Tibial nerve (tissue), 4 donors: ENCODE measurements at regions not wholly inside any gene's neighbourhood (a gene's known extent, or its start where the extent isn't known, plus 50 kb on each side); places are given as distances from the start of the nearest gene placed in this dataset.

Experiments used
- DNase-seq, 2 donors: peaks; one replicate each; pipeline ENCODE4 v3.0.0-alpha.2; 2019; ENCODE audit warnings: low spot score in 2 of 2
- H3K27ac ChIP-seq, 4 donors: fragments of 200-600 bp; sonication (generic) in 3 of 4; one replicate each; pipeline ENCODE4 v1.5.1; 2017 to 2019; ENCODE audit warnings: mild to moderate bottlenecking in 1 of 4
- H3K27me3 ChIP-seq, 2 donors: fragments of 200-600 bp; sonication (generic) in 1 of 2; one replicate each; pipeline versions ENCODE4 v1.5.1 to v1.6.0; 2017 to 2019
- H3K36me3 ChIP-seq, 3 donors: fragments of 200-600 bp; sonication (generic); one replicate each; pipeline ENCODE4 v1.5.1; 2018 to 2019
- H3K4me1 ChIP-seq, 4 donors: fragments of 200-600 bp; sonication (generic) in 3 of 4; one replicate each; pipeline ENCODE4 v1.5.1; 2017 to 2019
- H3K4me3 ChIP-seq, 4 donors: fragments of 200-600 bp; sonication (generic) in 3 of 4; one replicate each; pipeline ENCODE4 v1.5.1; 2017 to 2019; ENCODE audit warnings: mild to moderate bottlenecking in 1 of 4, moderate library complexity in 1 of 4
- H3K9me3 ChIP-seq, 4 donors: fragments of 200-600 bp; sonication (generic) in 3 of 4; one replicate each; pipeline ENCODE4 v1.5.1; 2017 to 2019
- EP300 ChIP-seq, 2 donors: sonication (generic); formaldehyde crosslinking; IDR thresholded peaks; one replicate each; pipeline ENCODE4 v1.6.1; 2017; ENCODE audit warnings: antibody characterized with exemption in 2 of 2, mild to moderate bottlenecking in 1 of 2
- POLR2A ChIP-seq, 2 donors: fragments of 450-650 bp; IDR thresholded peaks; one replicate each; pipeline ENCODE4 v1.6.1; 2017; ENCODE audit warnings: antibody characterized with exemption in 2 of 2, mild to moderate bottlenecking in 2 of 2, moderate library complexity in 2 of 2
- WGBS, 2 donors: methylation state at CpG; one replicate each; pipeline ENCODE4 v1.1.5; 2018; 5-methylcytosine and 5-hydroxymethylcytosine counted together
- TF ChIP-seq, protein P1 (sequence below), 5 experiments: fragments of 200-600 bp in 3 of 5; fragments of 450-650 bp in 2 of 5; sonication (generic) in 3 of 5; IDR thresholded peaks; one replicate each; pipeline ENCODE4 v1.5.1; 2016 to 2019; ENCODE audit warnings: antibody characterized with exemption in 5 of 5, mild to moderate bottlenecking in 3 of 5, moderate library complexity in 2 of 5

DNA sequence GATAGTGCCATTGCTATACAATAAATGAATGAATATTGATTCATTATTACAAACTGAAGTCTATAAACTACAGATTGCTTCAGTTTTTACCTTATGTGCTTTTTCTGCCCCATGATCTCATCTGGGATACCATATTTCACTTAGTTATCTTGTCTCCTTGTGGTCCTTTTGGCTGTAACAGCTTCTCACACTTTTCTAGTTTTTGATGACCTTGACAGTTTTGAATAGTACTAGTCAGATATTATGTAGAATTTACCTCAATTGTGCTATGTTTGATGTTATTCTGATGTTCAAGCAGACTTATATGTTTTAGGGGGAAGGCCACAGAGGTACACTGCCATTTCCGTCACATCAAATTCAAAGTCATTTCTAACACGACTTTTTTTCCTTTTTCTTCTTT is 2364.3 kb upstream of the ACO1 start:
- no peak for TF ChIP-seq EP300 (IDR thresholded peaks at IDR 0.05)
- TF ChIP-seq, protein P1, sequence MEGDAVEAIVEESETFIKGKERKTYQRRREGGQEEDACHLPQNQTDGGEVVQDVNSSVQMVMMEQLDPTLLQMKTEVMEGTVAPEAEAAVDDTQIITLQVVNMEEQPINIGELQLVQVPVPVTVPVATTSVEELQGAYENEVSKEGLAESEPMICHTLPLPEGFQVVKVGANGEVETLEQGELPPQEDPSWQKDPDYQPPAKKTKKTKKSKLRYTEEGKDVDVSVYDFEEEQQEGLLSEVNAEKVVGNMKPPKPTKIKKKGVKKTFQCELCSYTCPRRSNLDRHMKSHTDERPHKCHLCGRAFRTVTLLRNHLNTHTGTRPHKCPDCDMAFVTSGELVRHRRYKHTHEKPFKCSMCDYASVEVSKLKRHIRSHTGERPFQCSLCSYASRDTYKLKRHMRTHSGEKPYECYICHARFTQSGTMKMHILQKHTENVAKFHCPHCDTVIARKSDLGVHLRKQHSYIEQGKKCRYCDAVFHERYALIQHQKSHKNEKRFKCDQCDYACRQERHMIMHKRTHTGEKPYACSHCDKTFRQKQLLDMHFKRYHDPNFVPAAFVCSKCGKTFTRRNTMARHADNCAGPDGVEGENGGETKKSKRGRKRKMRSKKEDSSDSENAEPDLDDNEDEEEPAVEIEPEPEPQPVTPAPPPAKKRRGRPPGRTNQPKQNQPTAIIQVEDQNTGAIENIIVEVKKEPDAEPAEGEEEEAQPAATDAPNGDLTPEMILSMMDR (IDR thresholded peaks at IDR 0.05): no peak
- no peak for TF ChIP-seq POLR2A (IDR thresholded peaks at IDR 0.05)
- Histone ChIP-seq H3K9me3 (no peaks in the 10 kb centered on the region), H3K27me3 (no peaks in the 10 kb centered on the region), H3K27ac (no peak overlapping the region), H3K36me3 (no peaks in the 10 kb centered on the region), H3K4me3 (no peak overlapping the region), H3K4me1 (no peaks in the 10 kb centered on the region)
- no peak for DNase-seq
- 91 to 94% methylated on average over 2 of the region's 2 CpGs for WGBS, 2 donors

DNA sequence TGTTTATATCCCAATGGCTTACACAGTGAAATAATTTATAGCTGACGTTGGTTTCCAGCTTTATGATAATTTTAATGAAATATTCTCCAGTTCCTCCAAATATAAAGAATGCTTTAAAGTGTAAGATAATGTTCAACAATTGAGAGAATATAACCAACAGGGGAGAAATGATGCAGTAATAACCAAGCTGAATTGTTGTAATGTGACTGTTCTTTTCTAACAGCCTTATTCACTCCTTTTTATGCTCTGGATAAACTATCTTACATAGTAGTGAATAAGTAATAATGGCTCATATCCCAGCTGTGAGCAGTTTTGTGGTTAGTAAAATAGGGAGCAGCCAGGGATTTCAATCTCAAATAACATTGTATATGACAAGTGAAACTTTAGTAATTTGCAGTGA is 2348.7 kb upstream of the ACO1 start:
- H3K9me3 ChIP-seq: no peaks in the 10 kb centered on the region
- H3K27me3 ChIP-seq: no peaks in the 10 kb centered on the region
- TF ChIP-seq POLR2A (IDR thresholded peaks at IDR 0.05) (no peak), EP300 (IDR thresholded peaks at IDR 0.05) (no peak)
- TF ChIP-seq, protein P1 (IDR thresholded peaks at IDR 0.05): no peak
- H3K4me1 ChIP-seq: no peaks in the 10 kb centered on the region
- WGBS, 2 donors: 40 to 42% methylated on average over 1 of the region's 1 CpG
- DNase-seq: no peak
- H3K27ac ChIP-seq: no peak overlapping the region
- H3K4me3 ChIP-seq: no peak overlapping the region
- no peaks in the 10 kb centered on the region for H3K36me3 ChIP-seq

DNA sequence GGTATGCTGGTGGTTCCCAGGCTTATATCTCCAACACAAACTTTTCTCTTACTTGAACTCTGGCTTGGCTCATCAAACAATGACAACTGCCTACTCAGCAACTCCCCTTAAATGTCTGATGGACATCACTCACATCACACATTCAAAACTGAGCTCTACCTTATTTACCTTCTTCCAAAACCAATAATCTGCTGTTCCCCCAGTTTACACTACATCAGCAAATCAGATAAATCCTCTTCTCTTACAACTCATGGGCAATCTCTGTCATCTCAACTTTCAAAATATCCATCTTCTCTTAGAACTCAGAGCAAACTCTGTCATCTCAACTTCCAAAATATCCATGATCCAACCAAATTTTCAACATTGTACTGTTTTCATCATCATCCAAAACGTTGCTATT is 2347.9 kb upstream of the ACO1 start:
- Histone ChIP-seq H3K27ac (no peak overlapping the region), H3K4me1 (no peaks in the 10 kb centered on the region), H3K4me3 (no peak overlapping the region), H3K9me3 (no peaks in the 10 kb centered on the region), H3K36me3 (no peaks in the 10 kb centered on the region), H3K27me3 (no peaks in the 10 kb centered on the region)
- no peak for DNase-seq
- WGBS, 2 donors: 75 to 87% methylated on average over 1 of the region's 1 CpG
- no peak for TF ChIP-seq EP300 (IDR thresholded peaks at IDR 0.05)
- TF ChIP-seq, protein P1 (IDR thresholded peaks at IDR 0.05): no peak
- TF ChIP-seq POLR2A (IDR thresholded peaks at IDR 0.05): no peak

DNA sequence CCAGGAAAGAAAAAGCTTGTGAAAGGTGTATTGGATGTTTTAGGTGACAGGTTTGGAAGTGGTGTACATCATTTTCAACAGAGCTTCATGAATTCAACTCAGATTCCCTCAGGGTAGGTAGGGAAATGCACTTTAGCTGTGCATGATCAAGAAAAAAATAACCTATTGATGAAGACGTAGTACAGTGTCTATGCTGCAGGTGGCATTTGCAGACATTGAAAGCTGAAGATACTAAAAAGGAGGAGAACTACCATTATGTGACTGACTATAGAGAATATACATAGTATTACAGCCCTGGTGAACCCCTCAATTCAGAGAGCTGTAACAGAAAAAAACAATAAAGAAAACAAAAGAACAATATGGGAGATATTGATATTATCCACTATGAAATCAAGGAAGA is 2344.7 kb upstream of the ACO1 start:
- WGBS, 2 donors: 42 to 60% methylated on average over 1 of the region's 1 CpG
- no peak overlapping the region for H3K27ac ChIP-seq
- DNase-seq: no peak
- no peak for TF ChIP-seq POLR2A (IDR thresholded peaks at IDR 0.05)
- TF ChIP-seq EP300 (IDR thresholded peaks at IDR 0.05): no peak
- TF ChIP-seq, protein P1 (IDR thresholded peaks at IDR 0.05): no peak
- no peaks in the 10 kb centered on the region for H3K9me3 ChIP-seq
- no peaks in the 10 kb centered on the region for H3K4me1 ChIP-seq
- no peaks in the 10 kb centered on the region for H3K27me3 ChIP-seq
- H3K4me3 ChIP-seq: no peak overlapping the region
- no peaks in the 10 kb centered on the region for H3K36me3 ChIP-seq

DNA sequence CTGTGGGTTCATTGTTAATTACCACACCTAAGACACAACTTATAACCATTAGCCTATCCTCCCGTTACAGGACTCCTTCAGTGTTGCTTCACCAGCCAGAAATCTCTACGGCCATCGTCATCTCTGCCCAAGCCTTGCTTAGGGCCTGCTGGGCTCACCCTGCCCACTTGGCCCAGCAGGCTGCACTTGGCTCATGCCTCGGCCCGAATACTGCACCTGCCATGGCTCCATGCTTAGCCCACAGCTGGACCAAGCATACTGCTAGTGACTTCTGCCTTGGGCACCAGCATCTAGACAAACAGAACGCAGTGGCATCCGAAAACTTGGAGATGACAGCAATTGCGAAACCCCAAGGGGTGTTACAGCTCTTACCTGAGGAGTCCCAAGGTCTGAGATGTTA is 2336.0 kb upstream of the ACO1 start:
- Histone ChIP-seq H3K4me1 (no peaks in the 10 kb centered on the region), H3K9me3 (no peaks in the 10 kb centered on the region), H3K27ac (no peak overlapping the region), H3K36me3 (no peaks in the 10 kb centered on the region), H3K4me3 (no peak overlapping the region), H3K27me3 (no peaks in the 10 kb centered on the region)
- no peak for TF ChIP-seq EP300 (IDR thresholded peaks at IDR 0.05)
- no peak for TF ChIP-seq POLR2A (IDR thresholded peaks at IDR 0.05)
- TF ChIP-seq, protein P1 (IDR thresholded peaks at IDR 0.05): no peak
- no peak for DNase-seq
- WGBS, 2 donors: 73 to 79% methylated on average over 8 of the region's 8 CpGs
